ENCODE measurements at regions not wholly inside any gene's neighbourhood (a gene's known extent, or its start where the extent isn't known, plus 50 kb on each side); places are given as distances from the start of the nearest gene placed in this dataset.

DNA sequence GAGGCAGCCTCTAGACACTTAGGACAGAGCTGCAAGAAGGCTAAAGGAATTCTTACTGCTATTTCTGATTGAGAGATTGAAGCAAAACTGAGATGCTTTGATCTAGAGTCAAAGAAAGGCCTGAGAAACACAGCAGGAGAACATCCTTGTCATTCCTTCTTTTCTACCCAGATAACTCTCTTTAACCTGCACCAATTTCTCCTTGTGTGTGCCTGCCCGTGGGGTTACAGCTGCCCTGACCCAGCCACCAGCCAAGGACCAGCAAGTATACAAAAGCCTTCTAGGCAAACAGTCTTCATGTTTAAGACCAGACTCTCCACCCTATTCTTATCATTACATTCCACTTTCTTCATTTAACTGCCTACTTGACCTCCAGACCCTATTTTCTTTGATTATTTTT, 81.7 kb upstream of the PRB2 start (continued):
- TF ChIP-seq, protein P1, sequence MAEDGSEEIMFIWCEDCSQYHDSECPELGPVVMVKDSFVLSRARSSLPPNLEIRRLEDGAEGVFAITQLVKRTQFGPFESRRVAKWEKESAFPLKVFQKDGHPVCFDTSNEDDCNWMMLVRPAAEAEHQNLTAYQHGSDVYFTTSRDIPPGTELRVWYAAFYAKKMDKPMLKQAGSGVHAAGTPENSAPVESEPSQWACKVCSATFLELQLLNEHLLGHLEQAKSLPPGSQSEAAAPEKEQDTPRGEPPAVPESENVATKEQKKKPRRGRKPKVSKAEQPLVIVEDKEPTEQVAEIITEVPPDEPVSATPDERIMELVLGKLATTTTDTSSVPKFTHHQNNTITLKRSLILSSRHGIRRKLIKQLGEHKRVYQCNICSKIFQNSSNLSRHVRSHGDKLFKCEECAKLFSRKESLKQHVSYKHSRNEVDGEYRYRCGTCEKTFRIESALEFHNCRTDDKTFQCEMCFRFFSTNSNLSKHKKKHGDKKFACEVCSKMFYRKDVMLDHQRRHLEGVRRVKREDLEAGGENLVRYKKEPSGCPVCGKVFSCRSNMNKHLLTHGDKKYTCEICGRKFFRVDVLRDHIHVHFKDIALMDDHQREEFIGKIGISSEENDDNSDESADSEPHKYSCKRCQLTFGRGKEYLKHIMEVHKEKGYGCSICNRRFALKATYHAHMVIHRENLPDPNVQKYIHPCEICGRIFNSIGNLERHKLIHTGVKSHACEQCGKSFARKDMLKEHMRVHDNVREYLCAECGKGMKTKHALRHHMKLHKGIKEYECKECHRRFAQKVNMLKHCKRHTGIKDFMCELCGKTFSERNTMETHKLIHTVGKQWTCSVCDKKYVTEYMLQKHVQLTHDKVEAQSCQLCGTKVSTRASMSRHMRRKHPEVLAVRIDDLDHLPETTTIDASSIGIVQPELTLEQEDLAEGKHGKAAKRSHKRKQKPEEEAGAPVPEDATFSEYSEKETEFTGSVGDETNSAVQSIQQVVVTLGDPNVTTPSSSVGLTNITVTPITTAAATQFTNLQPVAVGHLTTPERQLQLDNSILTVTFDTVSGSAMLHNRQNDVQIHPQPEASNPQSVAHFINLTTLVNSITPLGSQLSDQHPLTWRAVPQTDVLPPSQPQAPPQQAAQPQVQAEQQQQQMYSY (CRISPR knock-in tag; IDR thresholded peaks at IDR 0.05) = no peak

DNA sequence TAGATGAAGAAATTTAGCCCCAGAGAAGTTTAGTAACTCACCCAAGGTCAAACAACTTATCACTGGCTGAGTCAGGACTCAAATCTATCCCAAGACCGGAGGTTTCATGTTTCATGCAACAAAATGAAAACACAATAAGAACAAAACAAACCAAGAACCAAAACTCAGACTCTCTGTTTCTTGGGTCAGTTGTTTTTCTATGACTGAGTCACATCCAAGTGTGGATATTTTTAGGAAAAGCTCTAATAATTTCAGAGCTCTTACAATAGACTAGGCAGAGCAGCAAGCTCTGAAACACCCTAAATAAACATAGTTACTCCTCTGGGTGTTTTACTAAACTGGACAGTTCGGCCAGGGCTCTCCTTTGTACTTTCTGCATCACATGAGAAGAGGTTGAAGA, 87.6 kb upstream of the PRB2 start:
- peaks cover 13% of the 10 kb centered on the region for H3K4me1 Mint-ChIP-seq
- ATAC-seq = no peak
- H3K4me3 Mint-ChIP-seq = no peak overlapping the region
- H3K36me3 Mint-ChIP-seq = no peaks in the 10 kb centered on the region
- TF ChIP-seq, protein P2, sequence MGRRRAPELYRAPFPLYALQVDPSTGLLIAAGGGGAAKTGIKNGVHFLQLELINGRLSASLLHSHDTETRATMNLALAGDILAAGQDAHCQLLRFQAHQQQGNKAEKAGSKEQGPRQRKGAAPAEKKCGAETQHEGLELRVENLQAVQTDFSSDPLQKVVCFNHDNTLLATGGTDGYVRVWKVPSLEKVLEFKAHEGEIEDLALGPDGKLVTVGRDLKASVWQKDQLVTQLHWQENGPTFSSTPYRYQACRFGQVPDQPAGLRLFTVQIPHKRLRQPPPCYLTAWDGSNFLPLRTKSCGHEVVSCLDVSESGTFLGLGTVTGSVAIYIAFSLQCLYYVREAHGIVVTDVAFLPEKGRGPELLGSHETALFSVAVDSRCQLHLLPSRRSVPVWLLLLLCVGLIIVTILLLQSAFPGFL (CRISPR knock-in tag; IDR thresholded peaks at IDR 0.05; ENCODE audit: borderline replicate concordance) = no peak
- TF ChIP-seq SMAD4 (CRISPR knock-in tag; IDR thresholded peaks at IDR 0.05) = no peak
- TF ChIP-seq CREM (CRISPR knock-in tag; IDR thresholded peaks at IDR 0.05) = no peak
- TF ChIP-seq, protein P3, sequence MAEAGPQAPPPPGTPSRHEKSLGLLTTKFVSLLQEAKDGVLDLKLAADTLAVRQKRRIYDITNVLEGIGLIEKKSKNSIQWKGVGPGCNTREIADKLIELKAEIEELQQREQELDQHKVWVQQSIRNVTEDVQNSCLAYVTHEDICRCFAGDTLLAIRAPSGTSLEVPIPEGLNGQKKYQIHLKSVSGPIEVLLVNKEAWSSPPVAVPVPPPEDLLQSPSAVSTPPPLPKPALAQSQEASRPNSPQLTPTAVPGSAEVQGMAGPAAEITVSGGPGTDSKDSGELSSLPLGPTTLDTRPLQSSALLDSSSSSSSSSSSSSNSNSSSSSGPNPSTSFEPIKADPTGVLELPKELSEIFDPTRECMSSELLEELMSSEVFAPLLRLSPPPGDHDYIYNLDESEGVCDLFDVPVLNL (CRISPR knock-in tag; IDR thresholded peaks at IDR 0.05; ENCODE audit: borderline replicate concordance, low read depth) = no peak
- no peak for TF ChIP-seq ZNF138 (CRISPR knock-in tag; conservative IDR thresholded peaks at IDR 0.05)
- TF ChIP-seq GTF2I (CRISPR knock-in tag; conservative IDR thresholded peaks at IDR 0.05) = no peak
- ChIA-PET CTCF (interaction anchor here (1.0 to 2.3 kb wide), 2 partner anchors 25 to 255 kb away, joined by 3 to 12 read pairs; no protein-coding TSS in a partner anchor), POLR2A (interaction anchor here (0.5 to 0.8 kb wide), 3 partner anchors 212 to 806 kb away, joined by 3 to 6 read pairs (median 5); partner anchors contain the start of gene SMIM10L1)
- DNase-seq (ENCODE audit: low spot score) = no peak
- peaks cover 4% of the 10 kb centered on the region for H3K9me3 Mint-ChIP-seq
- H3K27ac Mint-ChIP-seq = no peak overlapping the region
- H3K27me3 Mint-ChIP-seq (ENCODE audit: low read depth) = no peaks in the 10 kb centered on the region; the same call in 1 of the 2 replicates

DNA sequence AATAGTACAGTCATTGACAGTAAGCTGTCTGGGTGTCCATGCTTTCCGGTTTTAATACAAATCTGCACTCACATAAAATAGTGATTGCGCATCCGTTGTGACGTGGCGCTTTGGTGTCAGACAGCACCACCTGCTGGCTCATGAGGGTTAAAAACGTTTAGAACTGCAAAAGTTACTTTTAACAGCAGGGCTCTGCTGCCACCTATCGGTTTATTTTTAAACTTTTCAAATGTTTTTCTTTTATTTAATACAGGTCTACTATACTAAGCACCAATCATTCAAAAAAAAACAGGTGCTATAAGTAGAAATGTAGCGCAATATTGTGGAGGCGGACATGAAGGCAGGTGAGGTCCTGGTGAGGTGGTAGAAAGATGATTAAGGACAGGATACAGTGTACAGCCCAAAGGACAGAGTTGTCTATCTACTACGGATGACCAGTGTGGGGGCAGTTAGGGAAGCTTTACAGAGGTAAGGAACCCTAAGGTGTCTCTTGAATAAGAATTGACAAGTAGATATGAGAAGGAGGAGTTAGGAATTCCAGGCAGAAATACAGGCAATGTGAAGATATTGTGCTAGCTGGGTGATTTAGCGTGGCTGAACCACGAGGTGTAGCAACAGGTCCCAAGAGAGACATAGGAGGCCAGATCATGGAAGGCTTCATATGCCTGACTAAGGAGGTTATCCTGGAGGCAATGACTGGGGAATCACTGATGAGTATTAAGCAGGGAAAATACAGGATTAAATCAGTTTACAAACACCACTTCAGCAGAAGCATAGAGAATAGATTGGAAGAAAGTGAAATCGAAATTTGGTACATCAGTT, 91.5 kb upstream of the PRB2 start:
- peaks cover 4% of the 10 kb centered on the region for H3K9me3 Mint-ChIP-seq
- POLR2A ChIA-PET = no interaction called here

More for the DNA sequence above, 91.5 kb upstream of the PRB2 start:
- ATAC-seq = peak; percentile 55
- Mint-ChIP-seq H3K27ac (no peak overlapping the region), H3K27me3 (ENCODE audit: low read depth) (no peaks in the 10 kb centered on the region; the same call in 1 of the 2 replicates), H3K4me3 (no peak overlapping the region), H3K4me1 (peaks cover 13% of the 10 kb centered on the region), H3K36me3 (no peaks in the 10 kb centered on the region)
- CTCF ChIA-PET = interaction anchor here (1.0 to 2.1 kb wide), 8 partner anchors 243 to 716 kb away, joined by 3 to 20 read pairs (median 6); no protein-coding TSS in a partner anchor
- peak; percentile 69 for DNase-seq (ENCODE audit: low spot score)
- TF ChIP-seq, protein P4, sequence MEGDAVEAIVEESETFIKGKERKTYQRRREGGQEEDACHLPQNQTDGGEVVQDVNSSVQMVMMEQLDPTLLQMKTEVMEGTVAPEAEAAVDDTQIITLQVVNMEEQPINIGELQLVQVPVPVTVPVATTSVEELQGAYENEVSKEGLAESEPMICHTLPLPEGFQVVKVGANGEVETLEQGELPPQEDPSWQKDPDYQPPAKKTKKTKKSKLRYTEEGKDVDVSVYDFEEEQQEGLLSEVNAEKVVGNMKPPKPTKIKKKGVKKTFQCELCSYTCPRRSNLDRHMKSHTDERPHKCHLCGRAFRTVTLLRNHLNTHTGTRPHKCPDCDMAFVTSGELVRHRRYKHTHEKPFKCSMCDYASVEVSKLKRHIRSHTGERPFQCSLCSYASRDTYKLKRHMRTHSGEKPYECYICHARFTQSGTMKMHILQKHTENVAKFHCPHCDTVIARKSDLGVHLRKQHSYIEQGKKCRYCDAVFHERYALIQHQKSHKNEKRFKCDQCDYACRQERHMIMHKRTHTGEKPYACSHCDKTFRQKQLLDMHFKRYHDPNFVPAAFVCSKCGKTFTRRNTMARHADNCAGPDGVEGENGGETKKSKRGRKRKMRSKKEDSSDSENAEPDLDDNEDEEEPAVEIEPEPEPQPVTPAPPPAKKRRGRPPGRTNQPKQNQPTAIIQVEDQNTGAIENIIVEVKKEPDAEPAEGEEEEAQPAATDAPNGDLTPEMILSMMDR (IDR thresholded peaks at IDR 0.05) = peak; percentile 96
- no peak for TF ChIP-seq GRHL2 (CRISPR knock-in tag; IDR thresholded peaks at IDR 0.05; ENCODE audit: insufficient replicate concordance, severe bottlenecking)

All from WTC11 (cell line).